Stomach (tissue), 4 donors: ENCODE measurements at regions not wholly inside any gene's neighbourhood (a gene's known extent, or its start where the extent isn't known, plus 50 kb on each side); places are given as distances from the start of the nearest gene placed in this dataset.

Experiments used
- POLR2AphosphoS5 ChIP-seq, 3 donors: sonication (generic); formaldehyde crosslinking; IDR thresholded peaks; one replicate each; pipeline ENCODE4 v1.6.1; 2016; ENCODE audit warnings: antibody characterized with exemption in 3 of 3
- TF ChIP-seq, protein P1 (sequence below), 7 experiments: fragments of 450-650 bp in 4 of 7; fragments of 200-600 bp in 3 of 7; sonication (generic) in 3 of 7; IDR thresholded peaks; one replicate each; pipeline ENCODE4 v1.5.1; 2016 to 2019; ENCODE audit warnings: antibody characterized with exemption in 7 of 7, control low read depth in 2 of 7, mild to moderate bottlenecking in 1 of 7

DNA sequence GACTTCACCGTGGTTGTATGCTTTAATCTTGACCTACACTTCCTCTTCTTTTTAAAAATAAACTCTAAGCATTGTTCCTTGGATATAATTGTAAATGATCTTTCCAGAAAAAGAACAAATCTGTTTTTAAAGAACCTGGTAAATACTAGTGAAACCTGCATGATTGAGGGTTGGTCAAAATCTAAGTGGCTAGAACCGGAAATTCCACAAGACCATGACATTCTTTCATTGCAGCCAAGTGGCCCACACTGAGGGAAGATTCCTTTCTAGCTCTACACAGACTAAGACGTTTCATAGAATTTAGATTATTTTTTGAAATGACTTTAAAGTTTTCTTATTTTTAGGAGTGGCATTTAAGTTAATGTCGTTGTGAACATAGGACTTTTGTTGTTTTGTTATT is 356.7 kb downstream of the NYAP2 start:
- TF ChIP-seq, protein P1, sequence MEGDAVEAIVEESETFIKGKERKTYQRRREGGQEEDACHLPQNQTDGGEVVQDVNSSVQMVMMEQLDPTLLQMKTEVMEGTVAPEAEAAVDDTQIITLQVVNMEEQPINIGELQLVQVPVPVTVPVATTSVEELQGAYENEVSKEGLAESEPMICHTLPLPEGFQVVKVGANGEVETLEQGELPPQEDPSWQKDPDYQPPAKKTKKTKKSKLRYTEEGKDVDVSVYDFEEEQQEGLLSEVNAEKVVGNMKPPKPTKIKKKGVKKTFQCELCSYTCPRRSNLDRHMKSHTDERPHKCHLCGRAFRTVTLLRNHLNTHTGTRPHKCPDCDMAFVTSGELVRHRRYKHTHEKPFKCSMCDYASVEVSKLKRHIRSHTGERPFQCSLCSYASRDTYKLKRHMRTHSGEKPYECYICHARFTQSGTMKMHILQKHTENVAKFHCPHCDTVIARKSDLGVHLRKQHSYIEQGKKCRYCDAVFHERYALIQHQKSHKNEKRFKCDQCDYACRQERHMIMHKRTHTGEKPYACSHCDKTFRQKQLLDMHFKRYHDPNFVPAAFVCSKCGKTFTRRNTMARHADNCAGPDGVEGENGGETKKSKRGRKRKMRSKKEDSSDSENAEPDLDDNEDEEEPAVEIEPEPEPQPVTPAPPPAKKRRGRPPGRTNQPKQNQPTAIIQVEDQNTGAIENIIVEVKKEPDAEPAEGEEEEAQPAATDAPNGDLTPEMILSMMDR (IDR thresholded peaks at IDR 0.05): no peak
- no peak for TF ChIP-seq POLR2AphosphoS5 (IDR thresholded peaks at IDR 0.05)
